HUES48 (cell line): ENCODE measurements at regions not wholly inside any gene's neighbourhood (a gene's known extent, or its start where the extent isn't known, plus 50 kb on each side); places are given as distances from the start of the nearest gene placed in this dataset.

Experiments used
- H3K27ac ChIP-seq: one replicate; pipeline ENCODE4 v1.7.0; 2013; ENCODE audit warnings: low read depth, low read length, inconsistent platforms
- H3K27me3 ChIP-seq: 2 replicates; pipeline ENCODE4 v1.6.1; 2013; ENCODE audit warnings: mild to moderate bottlenecking, low read length; ENCODE audit not compliant: control insufficient read depth, insufficient read depth
- H3K36me3 ChIP-seq: 2 replicates; pipeline ENCODE4 v1.6.1; 2013; ENCODE audit warnings: low read length; ENCODE audit not compliant: control insufficient read depth, insufficient read depth
- H3K4me1 ChIP-seq: 2 replicates; pipeline ENCODE4 v1.6.1; 2013; ENCODE audit warnings: mild to moderate bottlenecking, low read length; ENCODE audit not compliant: control insufficient read depth, insufficient read depth
- H3K4me3 ChIP-seq: 2 replicates; pipeline ENCODE4 v1.5.1; 2013; ENCODE audit warnings: mild to moderate bottlenecking, low read depth, low read length
- H3K9ac ChIP-seq: 2 replicates; pipeline ENCODE4 v1.6.1; 2013; ENCODE audit warnings: mild to moderate bottlenecking, low read depth, low read length, moderate library complexity
- H3K9me3 ChIP-seq: 2 replicates; pipeline ENCODE4 v1.6.1; 2013; ENCODE audit warnings: low read length; ENCODE audit not compliant: control insufficient read depth, insufficient read depth

- H3K36me3 ChIP-seq = no peaks in the 10 kb centered on the region
Observed at GRCh38 chr20:60725311-60725906, 526.7 kb upstream of the CDH4 start.

GRCh38 chr20:60727425-60727824, 524.6 kb upstream of the CDH4 start:
- Histone ChIP-seq H3K9ac (0 out of 2 replicates have a peak overlapping the region, but pooled peaks have one; percentile 9), H3K4me1 (peaks cover 29% of the 10 kb centered on the region)

More at GRCh38 chr20:60725311-60725906, 526.7 kb upstream of the CDH4 start:
- Histone ChIP-seq H3K4me1 (peaks cover 29% of the 10 kb centered on the region), H3K27ac (no peak overlapping the region), H3K9me3 (0 out of 2 replicates have a peak, but pooled peaks cover 15% of the 10 kb centered on the region), H3K4me3 (no peak overlapping the region), H3K9ac (no peak overlapping the region), H3K27me3 (no peaks in the 10 kb centered on the region)

GRCh38 chr20:60728705-60729104, 523.4 kb upstream of the CDH4 start:
- H3K36me3 ChIP-seq = no peaks in the 10 kb centered on the region
- 0 out of 2 replicates have a peak, but pooled peaks cover 15% of the 10 kb centered on the region for H3K9me3 ChIP-seq
- H3K27ac ChIP-seq = peak overlapping the region; percentile 90
- H3K4me3 ChIP-seq = peak overlapping the region; percentile 14; the same call in 1 of the 2 replicates
- no peak overlapping the region; the same call in 1 of the 2 replicates for H3K9ac ChIP-seq
- peaks cover 31% of the 10 kb centered on the region for H3K4me1 ChIP-seq
- no peaks in the 10 kb centered on the region for H3K27me3 ChIP-seq

More at GRCh38 chr20:60727425-60727824, 524.6 kb upstream of the CDH4 start:
- H3K27me3 ChIP-seq = no peaks in the 10 kb centered on the region
- H3K4me3 ChIP-seq = no peak overlapping the region
- H3K27ac ChIP-seq = peak overlapping the region; percentile 51
- H3K36me3 ChIP-seq = no peaks in the 10 kb centered on the region
- 0 out of 2 replicates have a peak, but pooled peaks cover 15% of the 10 kb centered on the region for H3K9me3 ChIP-seq

- Histone ChIP-seq H3K36me3 (no peaks in the 10 kb centered on the region), H3K4me1 (peaks cover 31% of the 10 kb centered on the region), H3K4me3 (peak overlapping the region; percentile 14; the same call in 1 of the 2 replicates), H3K9ac (no peak overlapping the region), H3K27ac (peak overlapping the region; percentile 90), H3K9me3 (0 out of 2 replicates have a peak, but pooled peaks cover 15% of the 10 kb centered on the region), H3K27me3 (no peaks in the 10 kb centered on the region)
Observed at GRCh38 chr20:60729135-60729900, 522.7 kb upstream of the CDH4 start.

GRCh38 chr20:60732322-60732721, 519.7 kb upstream of the CDH4 start:
- Histone ChIP-seq H3K36me3 (no peaks in the 10 kb centered on the region), H3K27ac (no peak overlapping the region), H3K4me1 (peaks cover 30% of the 10 kb centered on the region), H3K4me3 (no peak overlapping the region), H3K9me3 (0 out of 2 replicates have a peak, but pooled peaks cover 5% of the 10 kb centered on the region), H3K27me3 (no peaks in the 10 kb centered on the region), H3K9ac (no peak overlapping the region)

GRCh38 chr20:60748086-60748485, 504.0 kb upstream of the CDH4 start:
- Histone ChIP-seq H3K4me1 (peaks cover 17% of the 10 kb centered on the region), H3K4me3 (no peak overlapping the region), H3K9me3 (0 out of 2 replicates have a peak, but pooled peaks cover 7% of the 10 kb centered on the region), H3K9ac (no peak overlapping the region), H3K36me3 (no peaks in the 10 kb centered on the region), H3K27me3 (no peaks in the 10 kb centered on the region), H3K27ac (no peak overlapping the region)

- peaks cover 17% of the 10 kb centered on the region for H3K4me1 ChIP-seq
- no peaks in the 10 kb centered on the region for H3K36me3 ChIP-seq
- H3K9me3 ChIP-seq = 0 out of 2 replicates have a peak, but pooled peaks cover 4% of the 10 kb centered on the region
- no peak overlapping the region for H3K4me3 ChIP-seq
- H3K27ac ChIP-seq = no peak overlapping the region
- H3K9ac ChIP-seq = no peak overlapping the region
- H3K27me3 ChIP-seq = no peaks in the 10 kb centered on the region; the same call in 1 of the 2 replicates
Observed at GRCh38 chr20:60749804-60750602, 502.1 kb upstream of the CDH4 start.

GRCh38 chr20:60750909-60751308, 501.2 kb upstream of the CDH4 start:
- Histone ChIP-seq H3K36me3 (no peaks in the 10 kb centered on the region), H3K4me3 (no peak overlapping the region), H3K27me3 (no peaks in the 10 kb centered on the region; the same call in 1 of the 2 replicates), H3K27ac (no peak overlapping the region), H3K9ac (no peak overlapping the region), H3K9me3 (0 out of 2 replicates have a peak, but pooled peaks cover 4% of the 10 kb centered on the region), H3K4me1 (peaks cover 17% of the 10 kb centered on the region)

GRCh38 chr20:60751826-60752225, 500.2 kb upstream of the CDH4 start:
- Histone ChIP-seq H3K27ac (peak overlapping the region; percentile 13), H3K36me3 (no peaks in the 10 kb centered on the region), H3K9me3 (0 out of 2 replicates have a peak, but pooled peaks cover 4% of the 10 kb centered on the region), H3K4me3 (no peak overlapping the region), H3K27me3 (no peaks in the 10 kb centered on the region; the same call in 1 of the 2 replicates), H3K4me1 (peaks cover 17% of the 10 kb centered on the region), H3K9ac (no peak overlapping the region)

- no peaks in the 10 kb centered on the region for H3K36me3 ChIP-seq
- H3K9ac ChIP-seq = no peak overlapping the region
- H3K4me1 ChIP-seq = peaks cover 17% of the 10 kb centered on the region
- H3K4me3 ChIP-seq = no peak overlapping the region
- H3K27ac ChIP-seq = no peak overlapping the region
- H3K9me3 ChIP-seq = 0 out of 2 replicates have a peak, but pooled peaks cover 4% of the 10 kb centered on the region
- H3K27me3 ChIP-seq = no peaks in the 10 kb centered on the region; the same call in 1 of the 2 replicates
Observed at GRCh38 chr20:60752741-60753420, 499.2 kb upstream of the CDH4 start.
